SU-DHL-6 (cell line): ENCODE measurements at regions not wholly inside any gene's neighbourhood (a gene's known extent, or its start where the extent isn't known, plus 50 kb on each side); places are given as distances from the start of the nearest gene placed in this dataset.

Experiments used
- EZH2phosphoT487 ChIP-seq: fragments of 200-600 bp; sonication (generic), shearing (Covaris generic); conservative IDR thresholded peaks from 2 replicates; pipeline ENCODE4 v1.6.1; 2018; ENCODE audit warnings: mild to moderate bottlenecking, antibody characterized with exemption, low read length, moderate library complexity, mixed read lengths
- TF ChIP-seq, protein P1 (sequence below): fragments of 200-600 bp; sonication (generic); IDR thresholded peaks from one replicate; pipeline ENCODE4 v1.5.1; 2017; ENCODE audit warnings: antibody characterized with exemption, mild to moderate bottlenecking, low read length, moderate library complexity; ENCODE audit not compliant: insufficient read depth, poor library complexity, severe bottlenecking

DNA sequence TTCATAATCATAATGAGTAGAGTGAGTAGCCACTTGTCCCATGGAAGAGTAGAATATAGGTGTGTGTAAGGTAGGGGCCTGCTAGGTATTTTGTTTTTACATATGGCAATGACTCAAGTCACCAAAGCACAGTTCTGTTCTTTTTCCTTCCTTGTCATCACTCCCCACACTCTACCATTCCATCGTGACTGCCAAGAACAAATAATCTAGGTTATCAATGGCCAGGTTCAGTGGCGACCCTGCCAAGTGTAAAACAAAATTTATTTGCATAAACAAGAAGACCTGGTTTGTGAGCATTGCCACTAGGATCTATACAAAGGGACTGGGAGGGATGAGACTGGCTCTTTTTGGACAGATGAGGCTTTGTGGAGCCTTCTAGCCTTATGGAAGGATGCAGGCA is 55.2 kb upstream of the RANBP3L start:
- TF ChIP-seq, protein P1, sequence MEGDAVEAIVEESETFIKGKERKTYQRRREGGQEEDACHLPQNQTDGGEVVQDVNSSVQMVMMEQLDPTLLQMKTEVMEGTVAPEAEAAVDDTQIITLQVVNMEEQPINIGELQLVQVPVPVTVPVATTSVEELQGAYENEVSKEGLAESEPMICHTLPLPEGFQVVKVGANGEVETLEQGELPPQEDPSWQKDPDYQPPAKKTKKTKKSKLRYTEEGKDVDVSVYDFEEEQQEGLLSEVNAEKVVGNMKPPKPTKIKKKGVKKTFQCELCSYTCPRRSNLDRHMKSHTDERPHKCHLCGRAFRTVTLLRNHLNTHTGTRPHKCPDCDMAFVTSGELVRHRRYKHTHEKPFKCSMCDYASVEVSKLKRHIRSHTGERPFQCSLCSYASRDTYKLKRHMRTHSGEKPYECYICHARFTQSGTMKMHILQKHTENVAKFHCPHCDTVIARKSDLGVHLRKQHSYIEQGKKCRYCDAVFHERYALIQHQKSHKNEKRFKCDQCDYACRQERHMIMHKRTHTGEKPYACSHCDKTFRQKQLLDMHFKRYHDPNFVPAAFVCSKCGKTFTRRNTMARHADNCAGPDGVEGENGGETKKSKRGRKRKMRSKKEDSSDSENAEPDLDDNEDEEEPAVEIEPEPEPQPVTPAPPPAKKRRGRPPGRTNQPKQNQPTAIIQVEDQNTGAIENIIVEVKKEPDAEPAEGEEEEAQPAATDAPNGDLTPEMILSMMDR = no peak
- no peak for TF ChIP-seq EZH2phosphoT487
